Ovary (tissue), 3 donors: ENCODE measurements at regions not wholly inside any gene's neighbourhood (a gene's known extent, or its start where the extent isn't known, plus 50 kb on each side); places are given as distances from the start of the nearest gene placed in this dataset.

Source experiments
- POLR2A ChIP-seq: fragments of 450-650 bp; IDR thresholded peaks from one replicate; pipeline ENCODE4 v1.6.1; 2017; ENCODE audit warnings: antibody characterized with exemption, mild to moderate bottlenecking, moderate library complexity
- TF ChIP-seq, protein P1 (sequence below), 3 donors: fragments of 450-650 bp in 2 of 3; fragments of 200-600 bp in 1 of 3; IDR thresholded peaks; one replicate each; pipeline versions ENCODE4 v1.5.1 to v1.8.0; 2016 to 2022; ENCODE audit warnings: antibody characterized with exemption in 3 of 3, mild to moderate bottlenecking in 1 of 3
- donor health status: DM: no; HTN: no; CAD: no.

DNA sequence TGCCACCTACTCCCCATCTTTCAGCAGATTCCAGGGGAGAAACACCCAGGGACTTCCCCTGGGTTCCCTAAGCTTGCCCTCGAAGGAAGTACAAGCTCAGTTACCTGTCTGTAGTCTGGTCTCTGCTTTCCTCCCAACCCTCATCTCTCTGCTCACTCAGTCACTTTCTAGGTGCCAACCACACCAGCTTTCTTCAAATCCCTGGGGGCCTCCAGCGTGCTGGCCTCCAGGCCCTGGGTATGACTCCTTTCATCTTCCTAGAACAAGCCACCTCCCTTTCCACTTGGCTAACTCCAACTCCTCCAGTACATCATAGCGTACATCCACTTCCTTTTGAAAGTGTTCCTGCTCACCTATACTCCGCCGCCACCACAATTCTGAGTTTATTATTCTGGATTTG is 222.6 kb downstream of the SNX18 start:
- TF ChIP-seq, protein P1, sequence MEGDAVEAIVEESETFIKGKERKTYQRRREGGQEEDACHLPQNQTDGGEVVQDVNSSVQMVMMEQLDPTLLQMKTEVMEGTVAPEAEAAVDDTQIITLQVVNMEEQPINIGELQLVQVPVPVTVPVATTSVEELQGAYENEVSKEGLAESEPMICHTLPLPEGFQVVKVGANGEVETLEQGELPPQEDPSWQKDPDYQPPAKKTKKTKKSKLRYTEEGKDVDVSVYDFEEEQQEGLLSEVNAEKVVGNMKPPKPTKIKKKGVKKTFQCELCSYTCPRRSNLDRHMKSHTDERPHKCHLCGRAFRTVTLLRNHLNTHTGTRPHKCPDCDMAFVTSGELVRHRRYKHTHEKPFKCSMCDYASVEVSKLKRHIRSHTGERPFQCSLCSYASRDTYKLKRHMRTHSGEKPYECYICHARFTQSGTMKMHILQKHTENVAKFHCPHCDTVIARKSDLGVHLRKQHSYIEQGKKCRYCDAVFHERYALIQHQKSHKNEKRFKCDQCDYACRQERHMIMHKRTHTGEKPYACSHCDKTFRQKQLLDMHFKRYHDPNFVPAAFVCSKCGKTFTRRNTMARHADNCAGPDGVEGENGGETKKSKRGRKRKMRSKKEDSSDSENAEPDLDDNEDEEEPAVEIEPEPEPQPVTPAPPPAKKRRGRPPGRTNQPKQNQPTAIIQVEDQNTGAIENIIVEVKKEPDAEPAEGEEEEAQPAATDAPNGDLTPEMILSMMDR (IDR thresholded peaks at IDR 0.05) = no peak
- TF ChIP-seq POLR2A = no peak
